ENCODE measurements at regions not wholly inside any gene's neighbourhood (a gene's known extent, or its start where the extent isn't known, plus 50 kb on each side); places are given as distances from the start of the nearest gene placed in this dataset.

- TF ChIP-seq CTCF (IDR thresholded peaks at IDR 0.05 in 8 of 11, conservative IDR thresholded peaks at IDR 0.05 in 3 of 11) = no peak
- TF ChIP-seq POLR2A (IDR thresholded peaks at IDR 0.05) = no peak
Observed at GRCh38 chr5:161085056-161085455, 233.0 kb upstream of the ATP10B start.

Data from spleen (tissue), 7 donors.